ENCODE measurements at regions not wholly inside any gene's neighbourhood (a gene's known extent, or its start where the extent isn't known, plus 50 kb on each side); places are given as distances from the start of the nearest gene placed in this dataset.
"Not testable (repeated sequence)": the region's sequence is repeated elsewhere in the genome, so short reads cannot be mapped to it uniquely, and the experiment has no call there.

DNA sequence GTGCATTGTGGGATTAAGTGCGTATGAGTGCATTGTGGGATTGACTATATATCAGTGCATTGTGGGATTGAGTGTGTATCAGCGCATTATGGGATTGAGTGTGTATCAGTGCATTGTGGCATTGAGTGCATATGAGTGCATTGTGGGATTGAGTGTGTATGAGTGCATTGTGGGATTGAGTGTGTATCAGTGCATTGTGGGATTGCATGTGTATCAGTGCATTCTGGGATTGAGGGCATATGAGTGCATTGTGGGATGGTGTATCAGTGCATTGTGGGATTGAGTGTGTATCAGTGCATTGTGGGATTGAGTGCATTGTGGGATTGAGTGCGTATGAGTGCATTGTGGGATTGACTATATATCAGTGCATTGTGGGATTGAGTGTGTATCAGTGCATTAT is 106.4 kb downstream of the SHOX start:
- TF ChIP-seq, protein P1, sequence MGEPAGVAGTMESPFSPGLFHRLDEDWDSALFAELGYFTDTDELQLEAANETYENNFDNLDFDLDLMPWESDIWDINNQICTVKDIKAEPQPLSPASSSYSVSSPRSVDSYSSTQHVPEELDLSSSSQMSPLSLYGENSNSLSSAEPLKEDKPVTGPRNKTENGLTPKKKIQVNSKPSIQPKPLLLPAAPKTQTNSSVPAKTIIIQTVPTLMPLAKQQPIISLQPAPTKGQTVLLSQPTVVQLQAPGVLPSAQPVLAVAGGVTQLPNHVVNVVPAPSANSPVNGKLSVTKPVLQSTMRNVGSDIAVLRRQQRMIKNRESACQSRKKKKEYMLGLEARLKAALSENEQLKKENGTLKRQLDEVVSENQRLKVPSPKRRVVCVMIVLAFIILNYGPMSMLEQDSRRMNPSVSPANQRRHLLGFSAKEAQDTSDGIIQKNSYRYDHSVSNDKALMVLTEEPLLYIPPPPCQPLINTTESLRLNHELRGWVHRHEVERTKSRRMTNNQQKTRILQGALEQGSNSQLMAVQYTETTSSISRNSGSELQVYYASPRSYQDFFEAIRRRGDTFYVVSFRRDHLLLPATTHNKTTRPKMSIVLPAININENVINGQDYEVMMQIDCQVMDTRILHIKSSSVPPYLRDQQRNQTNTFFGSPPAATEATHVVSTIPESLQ (CRISPR knock-in tag; IDR thresholded peaks at IDR 0.05): not testable (repeated sequence)
- not testable (repeated sequence) for TF ChIP-seq RAD21 (CRISPR knock-in tag; conservative IDR thresholded peaks at IDR 0.05 in 1 of 2, IDR thresholded peaks at IDR 0.05 in 1 of 2); CHD4 (IDR thresholded peaks at IDR 0.05; ENCODE audit: insufficient read depth, insufficient replicate concordance, low read depth, low read length, poor library complexity, severe bottlenecking)
